Esophagus muscularis mucosa (tissue), 4 donors: ENCODE measurements at regions not wholly inside any gene's neighbourhood (a gene's known extent, or its start where the extent isn't known, plus 50 kb on each side); places are given as distances from the start of the nearest gene placed in this dataset.

Experiments
- DNase-seq: peaks from one replicate; pipeline ENCODE4 v3.0.0-alpha.2; 2017; ENCODE audit errors: extremely low spot score
- H3K27ac ChIP-seq, 4 donors: fragments of 200-600 bp; sonication (generic); replicated peaks in 1 of 4; 1 replicate in 3 of 4; 2 replicates in 1 of 4; pipeline ENCODE4 v1.5.1; 2016 to 2019; ENCODE audit warnings: mild to moderate bottlenecking in 1 of 4
- H3K27me3 ChIP-seq, 4 donors: fragments of 200-600 bp; sonication (generic); one replicate each; pipeline versions ENCODE4 v1.5.1 to v1.6.0; 2016 to 2019
- H3K36me3 ChIP-seq, 4 donors: fragments of 200-600 bp; sonication (generic); one replicate each; pipeline ENCODE4 v1.5.1; 2016 to 2019
- H3K4me1 ChIP-seq, 4 donors: fragments of 200-600 bp; sonication (generic); one replicate each; pipeline ENCODE4 v1.5.1; 2016 to 2019
- H3K4me3 ChIP-seq, 4 donors: fragments of 200-600 bp; sonication (generic); 1 replicate in 2 of 4; 2 replicates in 2 of 4; pipeline ENCODE4 v1.5.1; 2016 to 2019; ENCODE audit warnings: mild to moderate bottlenecking in 4 of 4, moderate library complexity in 1 of 4
- H3K9me3 ChIP-seq, 4 donors: fragments of 200-600 bp; sonication (generic); 1 replicate in 3 of 4; 2 replicates in 1 of 4; pipeline ENCODE4 v1.5.1; 2016 to 2019
- CTCF ChIP-seq, 3 experiments: fragments of 200-600 bp in 2 of 3; fragments of 450-650 bp in 1 of 3; sonication (generic) in 2 of 3; IDR thresholded peaks; one replicate each; pipeline ENCODE4 v1.5.1; 2017 to 2019; ENCODE audit warnings: antibody characterized with exemption in 3 of 3, mild to moderate bottlenecking in 2 of 3, moderate library complexity in 1 of 3
- EP300 ChIP-seq: sonication (generic); formaldehyde crosslinking; IDR thresholded peaks from one replicate; pipeline ENCODE4 v1.6.1; 2017; ENCODE audit warnings: antibody characterized with exemption
- POLR2A ChIP-seq: fragments of 450-650 bp; IDR thresholded peaks from one replicate; pipeline ENCODE4 v1.6.1; 2017; ENCODE audit warnings: antibody characterized with exemption, moderate library complexity, mild to moderate bottlenecking, low read depth
- POLR2AphosphoS5 ChIP-seq, 2 donors: sonication (generic); formaldehyde crosslinking; IDR thresholded peaks; one replicate each; pipeline ENCODE4 v1.6.1; 2017; ENCODE audit warnings: antibody characterized with exemption in 2 of 2
- WGBS: methylation state at CpG from one replicate; pipeline ENCODE4 v1.1.5; 2018; 5-methylcytosine and 5-hydroxymethylcytosine counted together
- intact Hi-C: fragments of 100-400 bp; cut with DNase I; formaldehyde crosslinking; loops from one replicate; pipeline ENCODE4 v1.15.1; 2023

GRCh38 chr7:19427944-19428343 lies 280.9 kb downstream of the POLR1F start:
- TF ChIP-seq POLR2AphosphoS5 (IDR thresholded peaks at IDR 0.05) (no peak), POLR2A (no peak), CTCF (IDR thresholded peaks at IDR 0.05) (no peak), EP300 (no peak)
- no peak overlapping the region for H3K27ac ChIP-seq
- 76% methylated on average over 3 of the region's 3 CpGs for WGBS
- intact Hi-C loops: no loop called here
- H3K4me3 ChIP-seq: no peak overlapping the region
- no peaks in the 10 kb centered on the region for H3K27me3 ChIP-seq
- H3K36me3 ChIP-seq: no peaks in the 10 kb centered on the region
- DNase-seq: no peak
- H3K9me3 ChIP-seq: no peaks in the 10 kb centered on the region
- H3K4me1 ChIP-seq: peaks cover 0 to 19% (median 14%) of the 10 kb centered on the region in 4 donors

GRCh38 chr7:19421861-19422260 lies 276.6 kb upstream of the FERD3L start:
- intact Hi-C loops: no loop called here
- 57% methylated on average over 1 of the region's 1 CpG for WGBS
- TF ChIP-seq POLR2A: no peak
- no peak for TF ChIP-seq CTCF (IDR thresholded peaks at IDR 0.05)
- no peak for TF ChIP-seq EP300
- no peak for TF ChIP-seq POLR2AphosphoS5 (IDR thresholded peaks at IDR 0.05)
- Histone ChIP-seq H3K27me3 (no peaks in the 10 kb centered on the region), H3K4me3 (no peak overlapping the region), H3K27ac (no peak overlapping the region), H3K9me3 (no peaks in the 10 kb centered on the region), H3K36me3 (no peaks in the 10 kb centered on the region), H3K4me1 (peaks cover 0 to 21% (median 15%) of the 10 kb centered on the region in 4 donors)
- DNase-seq: no peak

DNA sequence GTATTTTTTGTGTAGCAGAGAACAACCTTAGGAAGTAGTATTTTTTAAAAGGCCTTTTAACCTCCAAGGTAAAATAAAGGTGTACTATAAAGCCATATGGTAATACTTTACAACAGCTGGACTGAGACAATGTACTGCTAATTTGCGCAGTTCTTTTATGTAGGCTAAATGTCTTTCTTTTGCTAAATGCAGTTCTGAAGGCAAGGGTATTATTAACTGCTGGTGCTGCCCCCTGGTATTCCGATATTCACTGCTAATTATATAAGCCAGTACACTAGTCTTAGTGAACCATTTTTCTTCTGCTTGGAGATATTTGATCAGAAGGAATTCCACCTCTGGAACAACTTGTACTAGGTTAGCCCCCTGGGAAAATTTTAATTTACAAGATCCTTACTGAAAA lies 272.0 kb upstream of the FERD3L start:
- Histone ChIP-seq H3K9me3 (no peaks in the 10 kb centered on the region), H3K4me3 (no peak overlapping the region), H3K27me3 (no peaks in the 10 kb centered on the region), H3K4me1 (no peaks in the 10 kb centered on the region), H3K27ac (no peak overlapping the region), H3K36me3 (no peaks in the 10 kb centered on the region)
- no peak for DNase-seq
- TF ChIP-seq CTCF (IDR thresholded peaks at IDR 0.05) (no peak), POLR2A (no peak), POLR2AphosphoS5 (IDR thresholded peaks at IDR 0.05) (no peak), EP300 (no peak)
- WGBS: 87% methylated on average over 2 of the region's 2 CpGs
- intact Hi-C loops: no loop called here

DNA sequence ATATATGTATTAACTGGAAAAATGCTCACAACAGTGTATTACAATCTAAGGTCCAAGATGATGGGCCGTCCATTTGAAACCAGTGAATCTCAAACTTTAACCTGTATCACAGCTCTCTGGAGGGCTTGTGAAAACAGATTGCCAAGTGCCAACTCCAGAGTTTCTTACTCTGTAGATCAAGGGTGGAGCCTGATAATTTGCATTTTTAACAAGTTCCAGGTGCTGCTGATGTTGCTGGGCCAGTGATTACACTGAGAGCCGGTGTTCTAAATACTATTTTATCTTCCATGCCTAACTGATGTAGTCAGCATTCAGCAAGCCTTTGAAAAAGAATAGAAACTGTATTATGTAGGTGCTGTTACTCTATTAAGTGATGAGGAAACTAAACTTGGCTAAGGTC lies 269.9 kb upstream of the FERD3L start:
- intact Hi-C loops: no loop called here
- no peaks in the 10 kb centered on the region for H3K36me3 ChIP-seq
- TF ChIP-seq POLR2A (no peak), EP300 (no peak)
- H3K4me1 ChIP-seq: no peaks in the 10 kb centered on the region
- no peaks in the 10 kb centered on the region for H3K27me3 ChIP-seq
- no peaks in the 10 kb centered on the region for H3K9me3 ChIP-seq
- no peak overlapping the region for H3K27ac ChIP-seq
- DNase-seq: no peak
- WGBS: 91% methylated on average over 2 of the region's 2 CpGs
- no peak overlapping the region for H3K4me3 ChIP-seq

DNA sequence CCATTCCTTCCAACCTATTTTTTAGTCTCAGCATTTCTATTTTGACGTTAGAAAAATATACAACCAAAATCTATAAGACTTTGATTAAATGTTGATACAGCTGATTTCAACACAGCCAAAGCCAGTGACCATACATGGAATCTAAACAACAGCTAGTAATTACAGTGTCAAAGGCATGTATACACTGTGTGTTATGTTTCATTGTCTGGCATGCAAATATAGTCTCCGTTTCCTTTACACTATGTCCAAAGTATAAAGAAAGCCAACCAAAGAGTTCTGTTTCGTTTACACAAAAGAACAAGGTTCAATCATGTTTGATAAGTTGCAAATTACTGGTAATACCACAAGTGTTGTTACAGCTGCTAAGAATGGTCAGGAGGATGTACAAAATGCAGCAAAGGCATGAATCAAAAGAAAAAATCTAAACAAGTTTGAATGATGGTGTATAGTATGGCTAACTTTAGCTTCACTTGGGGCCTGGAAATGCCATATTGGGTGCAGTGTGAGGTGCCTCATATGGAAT lies 268.3 kb upstream of the FERD3L start:
- Histone ChIP-seq H3K4me3 (no peak overlapping the region), H3K27ac (no peak overlapping the region), H3K4me1 (no peaks in the 10 kb centered on the region), H3K36me3 (no peaks in the 10 kb centered on the region), H3K9me3 (no peaks in the 10 kb centered on the region), H3K27me3 (no peaks in the 10 kb centered on the region)
- WGBS: 58% methylated on average over 3 of the region's 3 CpGs
- no peak for TF ChIP-seq POLR2AphosphoS5 (IDR thresholded peaks at IDR 0.05)
- TF ChIP-seq POLR2A: no peak
- no peak for TF ChIP-seq EP300
- TF ChIP-seq CTCF (IDR thresholded peaks at IDR 0.05): no peak
- DNase-seq: no peak
- intact Hi-C loops: no loop called here
